Kidney glomerular epithelial cell (primary cell): ENCODE measurements at regions not wholly inside any gene's neighbourhood (a gene's known extent, or its start where the extent isn't known, plus 50 kb on each side); places are given as distances from the start of the nearest gene placed in this dataset.

Experiments
- DNase-seq: peaks from one replicate; lab custom pipeline; 2025; lab: John Stamatoyannopoulos, UW

DNA sequence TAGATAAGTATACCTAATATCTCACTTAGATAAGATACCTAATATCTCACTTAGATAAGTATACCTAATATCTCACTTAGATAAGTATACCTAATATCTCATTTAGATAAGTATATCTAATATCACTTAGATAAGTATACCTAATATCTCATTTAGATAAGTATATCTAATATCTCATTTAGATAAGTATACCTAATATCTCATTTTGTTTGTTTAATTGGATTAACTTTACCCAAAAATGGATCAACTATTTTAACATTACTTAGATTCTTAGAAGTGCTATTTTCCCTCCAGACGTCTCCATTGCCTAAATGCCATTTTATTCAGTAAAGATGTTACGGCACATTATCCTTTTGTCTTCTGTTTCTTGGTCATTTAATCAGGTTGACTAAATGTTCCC, 346.4 kb downstream of the CHRM3 start:
- no peak for DNase-seq

DNA sequence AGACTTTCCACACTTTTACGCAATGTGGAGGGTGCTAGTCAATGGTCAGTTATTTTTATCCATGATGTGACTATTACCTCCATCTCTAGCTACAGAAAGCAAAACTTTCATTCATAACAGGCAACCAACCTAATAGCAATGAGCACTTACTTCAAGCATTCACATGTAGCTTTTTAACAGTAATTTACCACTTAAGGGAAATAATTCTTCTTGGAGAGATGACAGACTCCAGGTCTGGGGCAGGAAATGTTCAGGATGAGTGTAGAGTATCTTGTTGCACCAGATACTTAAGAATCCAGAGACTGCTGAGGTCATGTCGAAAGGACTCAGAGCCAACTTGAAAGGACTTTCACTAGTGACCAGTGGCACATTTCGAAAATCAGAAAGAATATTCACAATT, 347.6 kb downstream of the CHRM3 start:
- no peak for DNase-seq

DNA sequence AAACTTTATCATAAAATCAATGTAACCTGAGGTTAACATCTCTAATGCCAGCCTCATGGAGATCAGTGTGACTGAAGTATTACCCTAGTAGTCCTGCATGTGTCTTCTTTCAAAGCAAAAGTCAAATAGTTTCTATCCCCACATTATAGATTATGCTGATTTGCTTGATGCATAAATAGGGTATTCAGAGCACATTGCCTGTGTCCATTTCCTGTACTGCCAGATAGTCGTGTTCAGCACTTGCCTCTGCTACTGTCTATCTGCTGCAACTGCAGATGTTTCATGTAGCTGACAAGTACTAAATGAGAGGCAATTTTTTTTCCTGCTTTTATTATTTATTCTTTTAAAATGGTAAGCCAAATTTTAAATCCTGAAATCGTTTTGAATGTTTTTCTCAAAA, 348.7 kb downstream of the CHRM3 start:
- no peak for DNase-seq

DNA sequence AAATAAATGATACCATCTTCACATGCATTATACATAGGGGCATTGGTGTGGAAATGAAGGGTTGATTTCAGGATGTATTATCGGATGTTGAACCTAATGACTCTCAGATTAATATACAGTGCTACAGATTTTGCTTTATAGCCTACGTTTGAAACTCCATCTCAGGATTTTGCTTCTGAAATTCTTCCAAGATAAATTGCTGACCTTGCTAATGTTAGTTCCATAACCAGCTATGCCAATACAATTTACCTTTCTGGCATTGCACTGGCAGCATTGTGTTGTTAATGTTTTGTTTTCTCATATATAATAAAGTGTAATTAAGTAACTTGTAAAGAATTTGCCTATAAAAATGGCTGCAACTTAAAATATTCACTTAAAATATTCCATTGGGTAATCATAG, 350.1 kb downstream of the CHRM3 start:
- DNase-seq = no peak

DNA sequence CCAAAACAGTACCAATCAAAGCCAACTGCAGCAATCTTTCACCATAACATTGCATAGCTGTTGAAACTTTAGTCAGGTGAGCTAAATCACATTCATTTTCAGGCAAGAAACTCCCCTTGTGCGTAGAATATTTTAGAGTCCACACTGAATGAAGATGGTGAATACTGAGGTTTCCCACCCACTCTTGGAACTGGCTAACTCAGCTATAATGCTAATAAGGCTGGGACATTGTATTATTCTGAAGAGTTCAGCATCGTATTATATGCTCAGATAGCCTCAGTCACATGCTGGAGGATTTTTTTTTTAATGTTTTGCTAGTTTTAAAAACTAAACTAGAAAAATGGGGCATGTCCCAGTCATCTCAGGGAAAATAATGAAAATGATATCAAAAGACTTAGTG, 352.3 kb upstream of the FMN2 start:
- no peak for DNase-seq

DNA sequence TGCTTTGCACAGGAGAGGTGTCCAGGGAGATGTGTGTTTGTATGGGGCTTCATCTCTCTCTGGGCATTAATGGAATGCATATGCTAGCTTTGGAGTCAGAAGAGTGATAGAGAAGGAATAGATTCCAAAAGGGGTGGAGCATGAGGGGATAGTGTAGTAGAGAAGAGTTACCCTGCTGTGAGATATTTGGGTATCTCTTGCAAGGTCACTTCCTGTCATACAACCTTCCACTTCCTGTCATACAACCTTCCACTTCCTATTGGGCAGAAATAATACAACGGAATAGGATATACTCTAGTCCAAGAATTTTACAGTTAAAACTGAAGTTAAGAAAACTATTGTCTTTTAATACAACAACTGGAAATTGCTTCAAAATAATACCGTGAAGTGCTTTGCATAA, 351.8 kb upstream of the FMN2 start:
- no peak for DNase-seq

DNA sequence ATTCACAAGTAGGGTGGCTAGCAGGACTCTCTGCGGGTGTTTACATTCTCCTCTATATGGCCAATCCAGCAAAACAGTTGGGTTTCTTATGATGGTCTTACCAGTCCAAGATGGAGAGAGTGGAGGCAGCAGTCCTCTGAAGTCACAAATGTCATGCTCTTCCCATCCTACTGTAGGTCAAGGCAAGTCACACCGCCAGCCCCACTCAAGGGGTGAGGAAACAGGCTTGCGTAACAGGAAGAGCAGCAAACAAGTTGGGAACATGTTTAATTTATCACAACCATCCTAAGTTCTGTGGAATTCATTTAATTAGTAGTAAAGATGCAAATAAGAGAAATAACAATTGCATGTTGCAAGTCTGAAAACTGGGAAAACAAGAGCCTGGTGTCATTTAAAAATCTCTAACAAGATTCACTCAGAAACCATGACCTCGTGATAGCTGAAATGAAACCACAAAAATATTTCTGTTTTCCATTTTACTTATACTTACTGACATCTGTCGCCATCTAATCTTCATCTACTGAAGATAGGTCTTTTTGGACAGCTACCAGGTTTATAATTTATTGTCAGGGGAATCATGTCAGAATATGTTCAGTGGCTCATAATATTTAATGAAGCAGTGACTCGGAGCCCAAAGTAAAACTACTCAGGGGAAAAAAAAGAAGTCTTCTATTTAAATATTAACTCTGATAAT, 349.1 kb upstream of the FMN2 start:
- no peak for DNase-seq

DNA sequence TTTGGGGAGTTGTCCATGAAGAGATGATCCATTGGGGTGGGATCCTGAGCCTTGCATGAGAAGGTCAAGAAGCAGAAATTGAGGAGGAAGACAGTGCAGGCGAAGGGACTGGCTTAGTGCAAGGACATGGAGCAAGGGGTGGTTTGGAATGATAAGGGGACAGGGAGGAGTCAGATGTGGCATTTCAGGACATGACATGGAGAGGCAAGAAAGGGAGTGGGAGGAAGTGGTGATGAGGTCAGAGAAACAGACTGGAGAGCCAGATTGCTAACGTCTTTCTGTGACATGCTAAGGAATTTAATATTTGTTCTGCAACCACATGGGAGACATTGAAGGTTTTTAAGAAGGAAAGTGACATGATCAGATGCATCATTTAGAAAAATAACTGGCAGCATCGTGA, 346.8 kb upstream of the FMN2 start:
- no peak for DNase-seq

DNA sequence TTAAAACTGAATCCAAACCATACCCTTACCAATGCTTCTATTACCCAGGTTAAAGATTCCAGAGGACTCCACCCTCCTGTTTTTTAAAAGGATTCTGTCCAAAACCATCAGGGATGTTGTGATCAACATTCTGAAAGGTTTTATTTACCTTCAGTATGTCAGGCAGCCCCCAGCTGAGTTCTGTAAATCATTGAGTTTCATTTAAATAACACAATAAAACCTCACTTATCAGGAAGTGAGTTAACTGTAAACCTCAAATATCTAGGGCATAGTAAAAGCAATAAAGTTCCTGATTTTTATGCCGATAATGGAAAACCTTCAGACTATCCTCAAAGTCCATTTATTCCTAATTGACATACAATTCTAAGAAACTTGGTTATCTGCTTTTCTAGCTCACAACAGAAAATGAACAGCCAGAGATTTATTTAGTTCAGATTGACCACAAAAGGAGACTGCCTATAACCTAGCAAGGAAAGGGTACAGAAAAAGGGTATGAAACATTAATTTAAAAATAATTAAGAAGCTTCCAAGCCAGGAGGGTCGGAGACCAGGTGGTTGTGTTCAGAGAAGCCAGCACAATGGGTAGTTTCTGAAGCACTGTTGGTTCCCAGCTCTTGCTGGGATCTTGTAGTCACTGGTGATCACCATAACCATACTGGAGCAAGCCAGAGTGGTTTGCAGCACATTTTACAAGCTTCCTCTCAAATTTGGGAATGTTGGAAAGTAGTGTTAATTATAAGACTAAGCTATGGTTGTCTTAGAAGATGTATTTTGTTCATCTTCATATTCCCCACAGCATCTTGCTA, 336.4 kb upstream of the FMN2 start:
- no peak for DNase-seq

DNA sequence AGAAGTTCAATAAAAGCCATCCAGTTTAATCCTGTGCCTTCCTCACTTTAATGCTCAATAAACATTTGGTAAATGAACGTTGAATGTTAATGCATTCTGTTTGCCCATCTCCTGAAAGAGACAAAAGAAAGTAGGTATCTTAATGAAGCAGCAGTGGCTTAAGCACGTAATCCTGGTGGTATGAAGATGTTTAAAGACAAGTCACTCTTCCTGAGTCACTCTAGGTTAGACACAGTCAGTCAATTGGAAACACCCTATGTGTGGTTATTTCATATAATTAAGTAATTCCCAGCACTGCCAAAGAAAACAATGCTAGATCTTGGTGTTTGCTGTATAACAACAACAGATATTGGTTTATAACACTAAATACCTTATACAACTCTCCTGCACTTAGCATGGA, 334.0 kb upstream of the FMN2 start:
- DNase-seq = no peak

DNA sequence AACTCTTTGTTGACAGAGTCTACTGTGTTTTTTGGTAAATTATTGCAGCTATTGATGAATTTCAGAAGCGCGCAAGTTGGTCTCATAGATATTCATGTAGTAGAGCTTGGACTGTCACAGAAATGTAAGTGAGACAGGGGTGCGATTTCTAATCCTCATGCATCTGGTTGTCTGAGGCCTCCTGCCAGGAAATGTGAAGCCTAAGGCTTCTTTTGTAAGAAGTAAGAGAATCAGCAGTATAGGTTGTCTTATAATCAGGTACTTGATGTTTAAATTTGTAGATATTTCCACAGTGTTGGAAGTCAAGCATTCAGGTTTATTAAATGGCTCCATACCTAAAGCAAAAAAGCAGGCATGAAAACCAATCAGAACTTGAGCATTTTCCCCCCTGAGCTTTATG, 332.9 kb upstream of the FMN2 start:
- no peak for DNase-seq

DNA sequence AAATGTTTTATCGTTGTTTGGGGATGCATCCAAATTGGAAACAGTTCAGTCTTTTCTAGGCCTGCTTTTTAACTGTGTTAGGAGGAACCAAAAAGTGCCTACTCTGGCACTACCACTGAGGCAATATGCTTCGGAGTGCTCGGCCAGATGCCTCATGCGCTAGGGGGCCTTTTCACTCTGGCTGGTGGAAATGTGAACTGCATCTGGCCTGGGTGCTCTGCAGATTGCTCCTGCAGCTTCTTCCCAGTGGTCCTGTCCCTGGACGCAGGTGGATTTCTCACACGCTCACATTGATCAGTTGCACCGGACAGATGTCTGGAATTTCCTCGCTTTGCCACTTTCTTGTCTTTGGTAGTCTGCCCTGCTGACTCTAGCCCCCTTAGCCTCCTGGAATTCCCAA, 330.2 kb upstream of the FMN2 start:
- DNase-seq = no peak

DNA sequence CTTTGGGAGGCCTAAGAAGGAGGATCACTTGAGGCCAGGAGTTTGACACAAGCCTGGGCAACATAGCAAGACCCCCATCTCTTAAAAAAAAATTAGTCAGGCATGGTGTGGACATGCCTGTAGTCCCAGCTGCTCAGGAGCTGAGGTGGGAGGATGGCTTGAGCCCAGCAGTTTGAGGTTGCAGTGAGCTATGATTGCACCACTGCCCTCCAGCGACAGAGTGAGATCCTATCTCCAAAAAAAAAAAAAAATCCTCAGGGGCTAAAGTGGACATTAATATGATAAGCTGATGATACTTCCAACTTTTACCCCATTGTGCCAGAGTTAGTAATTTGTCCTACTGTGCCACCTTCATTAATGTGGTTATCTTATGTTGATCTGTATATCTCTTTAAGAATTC, 327.8 kb upstream of the FMN2 start:
- DNase-seq = no peak

DNA sequence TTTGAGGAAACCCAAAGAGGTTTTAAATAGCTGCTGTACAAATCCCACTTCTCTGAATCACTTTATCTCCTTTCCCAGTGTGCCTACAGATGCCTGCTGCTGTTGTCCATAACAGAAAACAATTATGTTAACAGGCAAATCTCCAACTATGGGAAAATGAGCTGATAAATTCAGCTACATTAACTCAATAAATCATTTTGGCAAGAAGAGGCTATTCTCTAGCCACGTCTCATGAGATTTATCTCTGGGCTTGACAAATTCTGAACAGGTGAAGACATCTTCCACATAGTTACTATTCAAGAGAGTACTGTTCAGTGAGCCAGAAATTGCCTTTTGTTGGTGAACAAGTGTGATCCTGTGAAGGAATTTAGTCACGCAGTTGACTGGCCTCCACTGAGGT, 327.1 kb upstream of the FMN2 start:
- no peak for DNase-seq

DNA sequence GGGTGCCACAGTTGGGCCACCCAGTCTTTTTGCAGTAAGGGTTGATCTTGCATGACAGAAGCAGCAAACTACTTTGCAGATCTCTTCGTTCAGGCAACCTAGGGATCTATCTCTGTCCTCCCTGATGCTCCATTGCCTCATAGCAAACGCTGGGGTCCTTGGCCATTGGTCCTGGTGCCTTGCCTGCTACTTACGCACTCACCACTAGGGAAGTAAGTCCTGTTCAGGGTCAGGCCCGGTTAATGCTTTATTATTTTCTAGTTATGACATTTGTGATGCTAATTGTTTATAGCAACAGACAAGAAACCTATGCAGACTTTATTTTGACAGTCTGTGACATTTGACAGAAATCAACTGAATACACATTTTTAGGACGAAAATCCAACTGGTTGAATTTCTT, 326.5 kb upstream of the FMN2 start:
- no peak for DNase-seq

DNA sequence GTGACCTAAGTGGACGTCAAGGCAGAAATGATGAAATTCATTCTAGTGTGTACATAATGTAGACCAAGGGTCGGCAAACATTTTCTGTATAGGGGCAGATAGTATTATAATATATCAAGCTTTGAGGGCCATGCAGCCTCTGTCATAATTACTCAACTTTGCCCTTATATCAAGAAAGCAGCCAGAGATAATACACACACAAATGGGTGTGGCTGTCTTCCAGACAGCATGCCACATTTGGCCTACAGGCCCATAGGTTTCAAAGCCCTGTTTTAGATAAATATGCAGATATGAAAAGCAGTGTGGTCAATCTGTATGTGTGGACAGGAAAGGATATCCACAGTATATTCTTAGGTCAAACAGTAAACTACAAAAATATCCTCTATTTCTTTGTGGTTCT, 320.1 kb upstream of the FMN2 start:
- DNase-seq = no peak

DNA sequence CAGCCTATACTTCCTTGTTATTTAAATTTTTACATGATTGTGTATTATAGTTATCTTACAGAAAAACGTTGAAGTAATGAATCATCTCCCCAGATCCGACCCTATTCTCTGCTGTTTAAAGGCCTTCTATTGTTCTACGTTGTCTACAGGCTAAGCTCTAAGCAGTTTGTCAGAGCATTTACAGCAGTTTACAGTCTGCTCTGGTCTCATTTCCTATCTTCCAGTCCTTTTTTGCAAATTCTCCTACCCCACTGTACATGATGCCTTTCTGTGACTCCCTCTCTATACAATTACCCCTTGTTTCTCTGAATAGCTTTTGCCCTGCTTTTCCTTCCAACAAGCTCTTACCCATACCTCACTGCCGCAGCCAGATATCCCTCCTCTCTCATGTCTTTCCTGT, 319.2 kb upstream of the FMN2 start:
- DNase-seq = no peak

DNA sequence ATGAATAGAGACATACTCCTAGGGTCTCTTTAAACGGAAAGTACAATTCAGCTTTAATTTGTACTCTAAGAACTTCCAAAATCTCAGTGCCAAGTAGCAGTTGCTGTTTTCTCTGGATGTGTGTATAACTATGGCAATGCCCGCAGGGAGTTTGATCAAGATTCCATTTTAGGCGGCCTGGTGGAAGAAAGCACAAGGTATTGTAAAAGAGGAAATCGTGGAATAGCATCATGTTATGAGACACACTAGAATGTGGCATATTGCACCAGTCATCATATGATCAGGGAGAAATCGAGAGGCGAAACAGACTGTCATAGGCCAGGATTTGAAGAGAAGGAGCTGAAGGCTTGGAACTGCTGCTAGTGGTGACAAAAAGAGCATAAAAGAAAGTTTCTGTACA, 316.2 kb upstream of the FMN2 start:
- no peak for DNase-seq

DNA sequence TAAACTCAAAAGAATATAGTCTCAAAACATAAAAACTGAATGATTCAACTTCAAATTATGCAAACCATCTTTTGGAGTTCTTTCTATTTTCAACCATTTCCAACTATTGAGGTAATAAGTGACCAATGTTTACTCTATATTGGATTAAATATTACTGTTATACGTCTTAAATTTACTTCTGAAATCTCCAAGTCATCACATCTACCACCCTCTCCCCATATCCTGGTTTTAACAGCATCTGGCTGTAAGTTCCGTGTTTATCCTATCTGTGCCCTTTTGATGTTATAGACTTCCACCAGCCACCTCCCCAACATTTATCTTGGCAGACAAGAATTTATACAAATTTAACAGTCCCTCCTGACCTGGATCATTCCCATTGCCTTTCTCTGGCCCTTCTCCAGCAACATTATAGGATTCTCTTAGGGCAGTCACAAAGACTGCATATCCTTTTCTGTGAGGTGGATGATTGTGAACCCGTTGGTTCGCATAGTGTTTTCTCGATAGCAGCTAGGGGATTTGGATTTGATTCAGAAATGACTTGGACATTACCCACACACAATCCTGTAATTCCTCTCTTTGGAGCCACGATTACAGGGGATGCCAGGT, 313.4 kb upstream of the FMN2 start:
- no peak for DNase-seq

DNA sequence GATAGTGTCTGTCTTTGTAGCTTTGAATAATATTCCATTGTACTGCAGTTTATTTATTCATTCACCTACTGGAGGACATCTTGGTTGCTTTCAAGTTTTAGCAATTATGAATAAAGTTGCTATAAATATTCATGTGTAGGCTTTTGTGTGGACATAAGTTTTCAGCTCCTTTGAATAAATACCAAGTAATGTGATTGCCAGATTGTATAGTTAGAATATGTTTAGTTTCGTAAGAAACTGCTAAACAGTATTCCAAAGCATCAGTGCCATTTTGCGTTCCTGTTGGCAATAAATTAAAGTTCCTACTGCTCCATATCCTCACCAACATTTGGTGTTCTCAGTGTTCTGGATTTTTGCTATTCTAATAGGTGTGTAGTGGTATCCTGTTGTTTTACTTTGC, 311.7 kb upstream of the FMN2 start:
- no peak for DNase-seq

DNA sequence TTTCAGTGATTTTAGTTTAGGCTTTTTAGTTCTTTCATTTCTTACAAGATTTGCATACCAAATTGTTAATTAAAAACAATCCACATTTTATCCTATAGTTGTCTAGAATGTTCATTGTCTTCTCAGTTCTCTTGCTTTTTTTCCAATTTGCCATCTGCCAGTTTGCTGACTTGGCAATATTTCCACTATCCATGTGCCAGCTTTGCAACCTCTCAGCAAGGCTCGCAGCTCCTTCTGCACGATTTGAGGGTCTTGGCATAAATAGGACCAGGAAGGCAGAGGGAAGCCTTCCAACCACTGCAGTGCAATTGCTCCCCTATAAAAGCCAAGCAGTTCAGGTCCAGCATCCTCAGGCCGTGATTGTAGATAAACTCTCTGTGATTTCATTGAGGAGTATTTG, 306.8 kb upstream of the FMN2 start:
- no peak for DNase-seq

DNA sequence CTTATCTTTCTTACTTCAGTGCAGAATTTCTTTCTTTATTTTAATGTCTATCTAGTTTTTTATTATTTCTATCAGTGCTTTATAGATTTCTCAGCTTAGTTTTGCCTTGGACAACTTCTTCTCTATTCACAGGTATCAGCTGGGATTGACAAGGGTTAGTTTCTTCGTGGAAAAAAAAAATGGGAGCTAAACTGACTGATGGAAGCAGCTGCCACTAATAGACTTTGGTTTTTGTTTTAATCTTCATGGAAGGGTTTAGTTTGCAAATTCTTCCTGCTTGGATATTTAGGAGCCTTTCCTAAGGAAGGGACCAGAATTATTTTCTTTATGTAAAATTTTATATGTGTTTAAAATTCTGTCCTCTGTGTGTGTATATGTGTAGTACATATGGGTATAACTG, 306.1 kb upstream of the FMN2 start:
- DNase-seq = no peak

DNA sequence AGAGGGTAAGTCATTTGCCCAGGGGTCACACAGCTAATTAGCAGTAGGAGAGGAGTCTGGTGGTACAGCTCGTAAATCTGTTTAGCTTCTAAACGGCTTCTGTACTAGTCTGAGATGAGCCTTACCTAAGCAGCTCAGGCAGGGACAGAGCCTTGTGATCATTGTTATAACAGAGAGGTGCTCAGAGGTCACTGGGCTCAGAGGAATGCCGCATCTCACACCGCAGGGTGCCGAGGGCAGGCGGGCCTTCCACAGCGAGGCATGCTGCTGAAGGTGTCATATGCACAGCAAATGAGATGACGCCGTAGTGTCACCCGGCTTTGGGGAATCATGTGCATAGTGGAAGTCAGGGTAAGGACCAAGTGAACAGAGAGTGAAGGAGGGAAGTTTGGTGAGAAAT, 305.2 kb upstream of the FMN2 start:
- no peak for DNase-seq

DNA sequence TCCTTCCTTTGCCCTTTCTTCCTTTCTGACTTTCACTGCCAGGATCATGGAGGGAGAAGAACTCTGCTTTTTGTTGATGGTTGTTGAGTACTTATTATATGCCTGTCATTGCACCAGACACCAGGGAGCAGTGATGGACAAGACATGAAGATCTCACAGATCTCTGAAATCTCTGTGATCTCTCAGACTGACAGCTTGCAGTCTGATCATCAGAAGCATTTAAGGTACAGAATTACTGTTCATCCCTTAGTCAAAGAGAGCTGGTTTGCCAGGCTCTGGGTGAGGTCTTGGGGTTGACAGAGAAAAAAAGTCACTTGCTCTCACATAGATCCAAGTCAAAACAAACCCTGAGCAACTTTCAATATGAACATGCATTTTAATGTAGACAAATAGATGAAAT, 299.5 kb upstream of the FMN2 start:
- DNase-seq = no peak
